OCI-LY1 (cell line): ENCODE measurements at regions not wholly inside any gene's neighbourhood (a gene's known extent, or its start where the extent isn't known, plus 50 kb on each side); places are given as distances from the start of the nearest gene placed in this dataset.

ENCODE experiments used
- H2AFZ ChIP-seq: fragments of 200-600 bp; sonication (generic), shearing (Covaris generic); 2 replicates; pipeline ENCODE4 v1.6.0; 2014; ENCODE audit warnings: antibody characterized with exemption, mild to moderate bottlenecking, low read length
- H3F3A ChIP-seq: fragments of 200-600 bp; sonication (generic), shearing (Covaris generic); 2 replicates; pipeline ENCODE4 v1.6.0; 2014; ENCODE audit warnings: mild to moderate bottlenecking, antibody characterized with exemption, low read length, moderate library complexity; ENCODE audit not compliant: insufficient read depth
- H3K27ac ChIP-seq: fragments of 200-600 bp; sonication (generic); 2 replicates; pipeline ENCODE4 v1.5.1; 2014; ENCODE audit warnings: low read length, mixed run types, mild to moderate bottlenecking, low read depth; ENCODE audit not compliant: poor library complexity, severe bottlenecking
- H3K27me3 ChIP-seq: fragments of 200-600 bp; sonication (generic); 2 replicates; pipeline ENCODE4 v1.6.0; 2014; ENCODE audit warnings: antibody characterized with exemption, mild to moderate bottlenecking, low read length, moderate library complexity; ENCODE audit not compliant: insufficient read depth
- H3K36me3 ChIP-seq: fragments of 200-600 bp; sonication (generic); 2 replicates; pipeline ENCODE4 v1.6.1; 2014; ENCODE audit warnings: mild to moderate bottlenecking, antibody characterized with exemption, low read length, moderate library complexity, mixed read lengths; ENCODE audit not compliant: insufficient read depth
- H3K4me1 ChIP-seq: fragments of 200-600 bp; sonication (generic); 2 replicates; pipeline ENCODE4 v1.5.1; 2014; ENCODE audit warnings: mild to moderate bottlenecking, low read length, moderate library complexity; ENCODE audit not compliant: insufficient read depth, severe bottlenecking
- H3K4me2 ChIP-seq: fragments of 200-600 bp; sonication (generic), shearing (Covaris generic); 2 replicates; pipeline ENCODE4 v1.6.1; 2014; ENCODE audit warnings: low read length
- H3K4me3 ChIP-seq: fragments of 200-600 bp; sonication (generic); 2 replicates; pipeline ENCODE4 v1.5.1; 2014; ENCODE audit warnings: low read length, low read depth, mild to moderate bottlenecking, mixed read lengths; ENCODE audit not compliant: poor library complexity, severe bottlenecking
- H3K79me2 ChIP-seq: fragments of 200-600 bp; shearing (Covaris generic); 2 replicates; pipeline ENCODE4 v1.6.1; 2016; ENCODE audit warnings: mixed run types, low read length, mixed read lengths; ENCODE audit not compliant: insufficient read depth
- H3K9ac ChIP-seq: fragments of 200-600 bp; sonication (generic), shearing (Covaris generic); 2 replicates; pipeline ENCODE4 v1.6.1; 2014; ENCODE audit warnings: mild to moderate bottlenecking, low read length, mixed read lengths
- H3K9me2 ChIP-seq: fragments of 200-600 bp; sonication (generic), shearing (Covaris generic); 2 replicates; pipeline ENCODE4 v1.6.1; 2014; ENCODE audit warnings: low read depth, mild to moderate bottlenecking, low read length, mixed read lengths
- H3K9me3 ChIP-seq: fragments of 200-600 bp; shearing (Covaris generic); 2 replicates; pipeline ENCODE4 v1.6.1; 2014; ENCODE audit warnings: low read length, mixed read lengths
- H4K20me1 ChIP-seq: fragments of 200-600 bp; sonication (generic), shearing (Covaris generic); 2 replicates; pipeline ENCODE4 v1.6.0; 2016; ENCODE audit warnings: mild to moderate bottlenecking, low read length; ENCODE audit not compliant: insufficient read depth
- EZH2 ChIP-seq: fragments of 200-600 bp; sonication (generic), shearing (Covaris generic); IDR thresholded peaks from 2 replicates; pipeline ENCODE4 v1.8.0; 2017; ENCODE audit warnings: borderline replicate concordance, mixed run types, mild to moderate bottlenecking, antibody characterized with exemption, low read length, moderate library complexity, mixed read lengths
- TF ChIP-seq, protein P1 (sequence below): fragments of 200-600 bp; sonication (generic), shearing (Covaris generic); IDR thresholded peaks from 2 replicates; pipeline ENCODE4 v1.5.1; 2017; ENCODE audit warnings: mild to moderate bottlenecking, antibody characterized with exemption, low read length, moderate library complexity, mixed read lengths

DNA sequence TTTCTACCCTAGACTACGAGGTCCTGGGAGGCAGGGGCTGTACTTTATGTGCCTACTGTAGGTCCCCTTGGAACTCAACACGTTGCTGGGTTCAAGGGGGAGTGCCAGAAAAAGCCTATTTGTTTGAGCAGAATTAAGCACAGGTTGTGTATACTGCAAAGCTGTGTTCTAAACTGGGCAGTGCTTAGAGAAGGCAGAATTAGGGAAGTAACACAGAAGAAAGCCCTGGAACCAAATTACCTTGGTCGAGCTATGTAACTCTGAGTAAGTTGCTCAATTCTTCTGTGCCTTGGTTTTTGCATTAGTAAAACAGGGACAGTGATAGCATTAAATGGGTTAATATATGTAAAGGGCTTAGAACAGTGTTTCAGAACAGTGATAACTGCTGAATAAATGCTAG is 245.0 kb upstream of the SFRP2 start:
- H2AFZ ChIP-seq, result no peak overlapping the region
- H3K4me2 ChIP-seq, result no peak overlapping the region
- no peaks in the 10 kb centered on the region for H3K36me3 ChIP-seq
- no peaks in the 10 kb centered on the region for H4K20me1 ChIP-seq
- no peak overlapping the region for H3K9ac ChIP-seq
- no peaks in the 10 kb centered on the region for H3K9me2 ChIP-seq
- H3K4me1 ChIP-seq, result no peaks in the 10 kb centered on the region
- H3K4me3 ChIP-seq, result no peak overlapping the region
- H3K9me3 ChIP-seq, result no peaks in the 10 kb centered on the region
- no peaks in the 10 kb centered on the region for H3K27me3 ChIP-seq
- TF ChIP-seq, protein P1, sequence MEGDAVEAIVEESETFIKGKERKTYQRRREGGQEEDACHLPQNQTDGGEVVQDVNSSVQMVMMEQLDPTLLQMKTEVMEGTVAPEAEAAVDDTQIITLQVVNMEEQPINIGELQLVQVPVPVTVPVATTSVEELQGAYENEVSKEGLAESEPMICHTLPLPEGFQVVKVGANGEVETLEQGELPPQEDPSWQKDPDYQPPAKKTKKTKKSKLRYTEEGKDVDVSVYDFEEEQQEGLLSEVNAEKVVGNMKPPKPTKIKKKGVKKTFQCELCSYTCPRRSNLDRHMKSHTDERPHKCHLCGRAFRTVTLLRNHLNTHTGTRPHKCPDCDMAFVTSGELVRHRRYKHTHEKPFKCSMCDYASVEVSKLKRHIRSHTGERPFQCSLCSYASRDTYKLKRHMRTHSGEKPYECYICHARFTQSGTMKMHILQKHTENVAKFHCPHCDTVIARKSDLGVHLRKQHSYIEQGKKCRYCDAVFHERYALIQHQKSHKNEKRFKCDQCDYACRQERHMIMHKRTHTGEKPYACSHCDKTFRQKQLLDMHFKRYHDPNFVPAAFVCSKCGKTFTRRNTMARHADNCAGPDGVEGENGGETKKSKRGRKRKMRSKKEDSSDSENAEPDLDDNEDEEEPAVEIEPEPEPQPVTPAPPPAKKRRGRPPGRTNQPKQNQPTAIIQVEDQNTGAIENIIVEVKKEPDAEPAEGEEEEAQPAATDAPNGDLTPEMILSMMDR, result no peak
- TF ChIP-seq EZH2, result no peak
- no peaks in the 10 kb centered on the region for H3K79me2 ChIP-seq
- H3F3A ChIP-seq, result no peaks in the 10 kb centered on the region
- H3K27ac ChIP-seq, result no peak overlapping the region

DNA sequence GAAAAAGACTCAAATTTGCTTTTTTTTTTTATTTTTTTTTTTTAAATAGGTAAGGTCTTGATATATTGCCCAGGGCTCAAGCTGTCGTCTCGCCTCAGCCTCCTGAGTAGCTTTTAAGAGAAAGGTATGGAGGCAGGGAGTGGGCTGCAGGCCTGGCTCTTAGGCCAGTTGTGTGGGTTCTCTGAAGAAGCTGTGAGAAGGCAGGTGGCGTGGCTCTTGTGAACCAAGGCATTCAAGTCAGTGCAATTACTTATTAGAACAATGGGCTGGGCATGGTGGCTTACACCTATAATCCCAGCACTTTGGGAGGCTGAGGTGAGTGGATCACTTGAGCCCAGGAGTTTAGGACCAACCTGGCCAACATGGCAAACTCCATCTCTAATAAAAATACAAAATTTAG is 244.0 kb upstream of the SFRP2 start:
- H4K20me1 ChIP-seq, result no peaks in the 10 kb centered on the region
- H3K4me1 ChIP-seq, result no peaks in the 10 kb centered on the region
- H3K9ac ChIP-seq, result no peak overlapping the region

DNA sequence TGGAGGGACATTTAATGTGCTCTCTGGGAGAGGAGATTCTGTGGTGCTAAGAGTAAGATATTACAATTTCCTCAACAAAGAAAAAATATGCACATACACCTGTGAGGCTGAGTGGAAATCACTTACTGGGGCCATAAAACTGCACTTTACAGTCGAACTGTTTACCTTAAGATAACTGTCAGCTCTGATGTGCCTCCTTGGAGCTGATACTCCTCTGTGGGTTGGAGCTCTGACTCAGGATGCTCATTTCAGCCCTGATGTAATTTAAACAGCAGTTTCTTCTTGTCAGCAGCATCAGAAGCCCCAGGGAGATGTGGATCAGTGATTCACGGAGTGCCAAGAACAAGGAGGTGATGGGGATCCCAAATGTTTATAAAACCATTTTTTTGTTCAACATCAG is 241.9 kb upstream of the SFRP2 start:
- H3K27ac ChIP-seq, result no peak overlapping the region
- H3K9me2 ChIP-seq, result no peaks in the 10 kb centered on the region
- H4K20me1 ChIP-seq, result no peaks in the 10 kb centered on the region
- no peak overlapping the region for H2AFZ ChIP-seq
- no peaks in the 10 kb centered on the region for H3K4me1 ChIP-seq
- no peaks in the 10 kb centered on the region for H3K27me3 ChIP-seq
- TF ChIP-seq EZH2, result no peak
- TF ChIP-seq, protein P1, result no peak
- H3K4me2 ChIP-seq, result no peak overlapping the region
- H3K9me3 ChIP-seq, result no peaks in the 10 kb centered on the region
- no peaks in the 10 kb centered on the region for H3K79me2 ChIP-seq
- H3K36me3 ChIP-seq, result no peaks in the 10 kb centered on the region
- no peak overlapping the region for H3K4me3 ChIP-seq
- no peak overlapping the region for H3K9ac ChIP-seq
- no peaks in the 10 kb centered on the region for H3F3A ChIP-seq

More for the DNA sequence above, 244.0 kb upstream of the SFRP2 start:
- Histone ChIP-seq H3K27ac (no peak overlapping the region), H3K79me2 (no peaks in the 10 kb centered on the region), H3K9me3 (no peaks in the 10 kb centered on the region), H3K27me3 (no peaks in the 10 kb centered on the region), H2AFZ (no peak overlapping the region), H3K9me2 (no peaks in the 10 kb centered on the region), H3K4me3 (no peak overlapping the region), H3F3A (no peaks in the 10 kb centered on the region), H3K4me2 (no peak overlapping the region), H3K36me3 (no peaks in the 10 kb centered on the region)
- TF ChIP-seq, protein P1, result no peak
- no peak for TF ChIP-seq EZH2
